Embryonic facial prominence (tissue), 1 donor: ENCODE measurements at regions not wholly inside any gene's neighbourhood (a gene's known extent, or its start where the extent isn't known, plus 50 kb on each side); places are given as distances from the start of the nearest gene placed in this dataset.
"Not testable (repeated sequence)": the region's sequence is repeated elsewhere in the genome, so short reads cannot be mapped to it uniquely, and the experiment has no call there.

Experiments used
- DNase-seq: peaks from one replicate; pipeline ENCODE4 v3.0.0-alpha.2; 2016; ENCODE audit errors: extremely low spot score

DNA sequence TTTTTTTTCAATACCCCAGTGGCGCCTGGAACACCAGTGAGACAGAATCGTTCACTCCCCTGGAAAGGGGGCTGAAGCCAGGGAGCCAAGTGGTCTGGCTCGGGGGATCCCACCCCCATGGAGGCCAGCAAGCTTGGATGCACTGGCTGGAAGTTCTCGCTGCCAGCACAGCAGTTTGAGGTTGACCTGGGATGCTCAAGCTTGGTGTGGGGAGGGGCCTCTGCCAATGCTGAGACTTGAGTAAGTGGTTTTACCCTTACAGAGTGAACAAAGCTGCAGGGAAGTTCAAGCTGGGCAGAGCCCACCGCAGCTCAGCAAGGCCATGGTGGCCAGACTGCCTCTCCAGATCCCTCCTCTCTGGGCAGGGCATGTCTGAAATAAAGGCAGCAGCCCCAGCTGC is 276.2 kb upstream of the CNTN6 start:
- no peak for DNase-seq

DNA sequence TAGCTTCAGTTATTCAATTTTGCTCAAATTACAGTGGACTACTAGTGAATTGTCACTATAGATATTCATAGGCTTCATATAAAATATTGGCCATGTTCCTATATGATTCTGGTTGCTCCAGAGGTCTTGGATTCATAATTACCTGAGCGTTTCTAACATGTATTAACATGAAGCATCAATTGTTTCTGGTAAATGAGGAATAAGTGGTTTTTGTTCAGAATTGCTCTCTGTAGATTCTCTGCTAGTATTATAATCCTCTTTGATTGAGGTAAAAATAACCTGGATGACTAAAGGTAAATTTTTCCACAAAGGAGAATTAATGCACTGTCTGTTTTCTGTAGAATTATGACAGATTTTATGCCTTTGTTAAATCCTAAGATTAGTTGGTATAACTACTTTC is 258.1 kb upstream of the CNTN6 start:
- DNase-seq = no peak

DNA sequence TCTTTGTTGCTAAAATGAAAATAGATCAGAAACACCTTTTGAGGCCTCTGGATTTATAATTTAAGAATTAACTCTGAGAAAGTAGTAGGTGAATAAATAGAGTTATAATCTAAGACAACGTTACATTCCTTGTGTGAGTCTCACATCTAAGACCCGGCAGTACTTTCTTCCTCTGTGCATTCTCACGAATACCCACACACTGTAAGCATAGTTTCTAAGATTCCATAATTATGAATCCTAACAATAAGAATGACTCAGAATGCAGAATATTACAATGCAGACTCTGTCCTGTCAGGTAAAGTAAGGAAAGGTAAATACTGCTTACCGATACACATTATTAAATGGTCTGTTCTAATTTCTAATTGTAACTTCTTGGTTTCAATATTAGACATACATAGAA is 257.7 kb upstream of the CNTN6 start:
- DNase-seq = no peak

- DNase-seq = no peak
Observed at GRCh38 chr3:839981-840380, 252.8 kb upstream of the CNTN6 start.

- no peak for DNase-seq
Observed at GRCh38 chr3:851098-851790, 241.6 kb upstream of the CNTN6 start.

- DNase-seq = no peak
Observed at GRCh38 chr3:852033-852432, 240.8 kb upstream of the CNTN6 start.

DNA sequence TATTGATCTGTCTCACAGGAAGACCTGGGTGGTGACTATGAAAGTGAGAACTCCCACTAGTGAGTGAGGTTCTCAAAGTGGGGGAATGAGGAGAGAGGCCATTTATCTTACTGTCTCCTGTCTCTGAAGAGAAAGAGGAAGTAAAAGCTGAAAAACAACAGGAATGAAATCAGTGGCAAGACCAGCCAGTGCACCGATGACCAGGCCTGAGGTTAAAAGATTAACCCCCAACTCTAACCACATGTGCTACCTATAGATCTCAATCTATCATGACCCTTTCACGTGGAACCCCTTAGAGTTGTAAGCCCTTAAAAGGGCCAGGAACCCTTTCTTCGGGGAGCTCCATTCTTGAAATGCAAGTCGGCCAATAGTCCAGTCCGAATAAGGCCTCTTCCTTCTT is 239.3 kb upstream of the CNTN6 start:
- no peak for DNase-seq

DNA sequence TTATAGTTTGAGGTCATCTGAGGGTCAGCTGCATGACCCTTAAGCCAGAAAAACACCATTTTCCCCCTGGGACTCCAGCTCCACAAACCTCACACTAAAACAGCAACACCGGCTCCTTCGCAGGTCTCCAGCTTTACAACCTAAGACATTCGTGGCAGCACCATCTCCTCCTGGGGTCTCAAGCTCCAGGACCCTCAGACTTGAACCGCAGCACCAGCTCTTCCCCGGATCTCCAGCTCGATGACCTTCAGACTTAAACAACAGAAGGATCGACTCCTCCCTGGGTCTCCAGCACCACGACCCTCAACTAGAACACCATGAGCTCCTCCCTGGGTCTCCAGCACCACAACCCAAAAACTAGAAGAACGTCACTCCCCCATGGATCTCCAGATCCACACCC is 233.7 kb upstream of the CNTN6 start:
- DNase-seq = no peak

DNA sequence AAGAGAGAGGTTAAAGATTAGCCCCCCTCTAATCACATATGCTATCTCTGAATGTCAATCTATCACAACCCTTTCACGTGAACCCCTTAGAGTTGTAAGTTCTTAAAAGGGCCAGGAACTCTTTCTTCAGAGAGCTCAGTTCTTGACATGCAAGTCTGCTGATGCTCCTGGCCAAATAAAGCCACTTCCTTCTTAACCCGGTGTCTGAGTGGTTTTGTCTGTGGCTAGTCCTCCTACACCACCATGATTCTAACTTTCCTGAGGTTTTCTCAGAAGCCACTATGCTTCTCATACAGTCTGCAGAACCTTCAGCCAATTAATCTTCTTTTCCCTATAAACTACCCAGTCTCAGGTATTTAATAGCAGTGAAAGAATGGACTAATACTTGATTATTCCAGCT is 231.1 kb upstream of the CNTN6 start:
- no peak for DNase-seq

GRCh38 chr3:869269-869668 is 223.6 kb upstream of the CNTN6 start:
- no peak for DNase-seq

- DNase-seq = no peak
Observed at GRCh38 chr3:869734-870133, 223.1 kb upstream of the CNTN6 start.

DNA sequence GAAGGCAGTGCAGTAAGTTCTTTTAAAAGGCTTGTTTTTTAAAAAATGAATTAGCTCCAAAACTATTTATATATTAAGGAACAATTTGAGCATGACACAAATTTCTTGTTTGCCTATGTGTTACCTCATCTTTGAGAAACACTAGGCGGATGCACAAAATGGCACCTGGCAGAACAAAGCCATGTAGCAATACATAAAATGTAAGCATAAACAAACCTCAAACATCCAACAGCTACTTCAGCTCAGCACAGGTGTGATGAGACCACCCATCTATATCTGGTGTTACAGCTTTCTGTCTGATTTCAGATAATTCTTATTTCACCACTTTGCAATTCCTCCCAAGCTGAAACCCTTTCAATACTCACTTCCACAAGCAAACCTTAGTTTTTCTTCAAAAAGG is 221.2 kb upstream of the CNTN6 start:
- DNase-seq = no peak

GRCh38 chr3:877001-877400 is 215.8 kb upstream of the CNTN6 start:
- DNase-seq = no peak

GRCh38 chr3:878746-879145 is 214.1 kb upstream of the CNTN6 start:
- DNase-seq = no peak

DNA sequence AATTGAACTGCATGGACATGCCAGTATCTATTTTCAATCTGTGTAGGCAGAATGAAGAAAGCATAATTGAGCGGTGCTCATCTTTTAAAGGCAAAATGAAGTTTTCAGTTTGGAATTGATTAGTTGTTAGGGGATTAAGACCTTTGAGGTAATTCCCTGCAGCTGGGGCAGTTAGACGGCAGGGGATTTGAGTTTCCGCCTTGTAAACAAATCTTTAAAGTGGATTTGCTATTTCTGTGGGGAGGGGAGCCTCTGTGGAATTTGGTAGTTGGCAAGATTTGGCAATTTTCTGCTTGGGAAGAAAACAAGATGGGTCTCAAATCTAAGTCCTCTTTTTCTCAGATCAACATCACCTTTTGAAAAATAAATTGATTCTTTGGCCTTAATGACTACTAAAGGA is 212.5 kb upstream of the CNTN6 start:
- no peak for DNase-seq

DNA sequence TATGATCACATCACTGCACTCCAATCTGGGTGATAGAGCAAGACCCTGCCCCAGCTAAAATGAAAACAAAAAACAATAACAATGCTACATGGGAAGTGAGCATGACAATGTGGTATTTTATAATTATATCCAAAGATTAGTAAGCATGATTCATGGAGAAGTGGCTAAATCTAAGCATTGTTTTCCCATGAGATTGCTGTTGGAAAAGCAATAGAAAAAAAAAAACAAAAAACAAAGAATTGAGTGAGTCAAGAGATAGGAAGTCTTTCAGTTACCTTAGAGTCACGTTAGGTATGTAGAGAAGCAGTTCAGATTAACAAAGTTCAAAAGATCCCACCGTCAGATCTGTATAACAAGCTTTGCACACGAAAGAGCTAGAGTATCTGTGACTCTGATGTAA is 210.3 kb upstream of the CNTN6 start:
- no peak for DNase-seq

DNA sequence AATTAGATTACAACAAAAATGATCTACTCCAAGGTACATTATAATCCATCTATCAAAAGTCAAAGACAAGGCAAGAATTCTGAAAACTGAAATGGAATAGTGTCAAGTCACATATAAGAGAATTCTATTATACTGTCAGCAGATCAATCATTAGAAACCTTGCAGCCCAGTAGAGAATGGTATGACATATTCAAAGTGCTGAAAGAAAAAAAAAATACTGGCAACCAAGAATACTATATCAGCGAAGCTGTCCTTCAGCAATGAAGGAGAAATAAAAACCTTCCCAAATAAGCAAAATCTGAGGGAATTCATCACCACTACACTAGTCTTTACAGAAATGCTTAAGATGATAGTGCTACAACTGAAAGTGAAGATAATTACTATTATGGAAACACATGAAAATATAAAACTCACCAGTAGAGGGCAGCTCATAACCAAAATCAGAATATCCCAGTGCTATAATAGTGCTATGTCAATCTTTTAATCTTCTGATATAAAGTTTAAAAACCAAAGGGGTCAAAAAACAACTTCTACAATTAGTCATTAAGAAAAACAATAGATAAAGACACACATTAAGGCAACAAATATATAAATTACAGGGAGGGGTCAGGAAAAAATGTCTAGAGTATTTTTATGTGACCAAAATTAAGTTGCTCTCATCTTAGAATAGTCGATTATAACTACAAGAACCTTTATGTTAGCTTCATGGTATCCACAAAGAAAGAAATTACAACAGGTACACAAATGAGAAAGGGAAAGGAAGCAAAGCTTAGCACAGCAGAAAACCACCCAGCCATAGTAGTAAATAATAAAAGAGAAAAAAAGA is 190.7 kb upstream of the CNTN6 start:
- no peak for DNase-seq

- DNase-seq = no peak
Observed at GRCh38 chr3:905217-905616, 187.6 kb upstream of the CNTN6 start.

- DNase-seq = no peak
Observed at GRCh38 chr3:906739-907138, 186.1 kb upstream of the CNTN6 start.

- no peak for DNase-seq
Observed at GRCh38 chr3:908839-909238, 184.0 kb upstream of the CNTN6 start.

GRCh38 chr3:912717-913116 is 180.1 kb upstream of the CNTN6 start:
- DNase-seq = not testable (repeated sequence)

- no peak for DNase-seq
Observed at GRCh38 chr3:923161-923910, 169.5 kb upstream of the CNTN6 start.

DNA sequence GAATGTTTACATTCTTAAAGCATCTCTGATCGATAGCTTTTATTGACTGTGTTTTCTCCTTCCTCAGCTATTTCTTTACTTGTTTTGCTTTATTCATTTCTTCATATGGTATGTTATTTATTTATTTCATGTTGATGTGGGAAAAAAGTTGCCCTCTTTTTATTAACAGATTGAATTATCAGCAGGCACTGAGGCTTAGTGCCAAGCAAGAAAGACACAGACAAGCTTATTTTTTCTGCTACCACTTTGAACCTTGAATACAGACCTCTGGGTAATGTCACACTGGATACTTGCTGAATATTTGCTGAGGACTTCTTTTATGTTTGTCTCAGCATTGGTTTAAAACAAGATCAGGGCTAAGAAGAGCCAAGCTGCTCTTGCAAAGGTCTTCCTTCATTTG is 162.0 kb upstream of the CNTN6 start:
- DNase-seq = no peak
